AG20443 (cell line): ENCODE measurements at regions not wholly inside any gene's neighbourhood (a gene's known extent, or its start where the extent isn't known, plus 50 kb on each side); places are given as distances from the start of the nearest gene placed in this dataset.
"Not testable (repeated sequence)": the region's sequence is repeated elsewhere in the genome, so short reads cannot be mapped to it uniquely, and the experiment has no call there.

Experiments used
- DNase-seq: peaks from one replicate; pipeline ENCODE4 v3.0.0; 2012; ENCODE audit warnings: low spot score, mixed read lengths

GRCh38 chr10:84571146-84571545 lies 242.8 kb downstream of the CCSER2 start:
- DNase-seq: no peak

- no peak for DNase-seq
Measured at GRCh38 chr10:84574102-84574501, 245.7 kb downstream of the CCSER2 start.

GRCh38 chr10:84581976-84582375 lies 253.6 kb downstream of the CCSER2 start:
- DNase-seq: no peak

- DNase-seq: no peak
Measured at GRCh38 chr10:84583501-84583900, 255.1 kb downstream of the CCSER2 start.

GRCh38 chr10:84587789-84588188 lies 259.4 kb downstream of the CCSER2 start:
- DNase-seq: no peak

- DNase-seq: no peak
Measured at GRCh38 chr10:84588426-84588825, 260.0 kb downstream of the CCSER2 start.

- no peak for DNase-seq
Measured at GRCh38 chr10:84588971-84589370, 260.6 kb downstream of the CCSER2 start.

GRCh38 chr10:84589526-84590205 lies 261.3 kb downstream of the CCSER2 start:
- no peak for DNase-seq

- DNase-seq: no peak
Measured at GRCh38 chr10:84590327-84591193, 262.2 kb downstream of the CCSER2 start.

GRCh38 chr10:84593506-84593905 lies 265.1 kb downstream of the CCSER2 start:
- no peak for DNase-seq

- DNase-seq: no peak
Measured at GRCh38 chr10:84596585-84596984, 268.2 kb downstream of the CCSER2 start.

GRCh38 chr10:84599254-84599653 lies 270.9 kb downstream of the CCSER2 start:
- DNase-seq: no peak

GRCh38 chr10:84600947-84601346 lies 272.6 kb downstream of the CCSER2 start:
- DNase-seq: peak; percentile 4

- DNase-seq: not testable (repeated sequence)
Measured at GRCh38 chr10:84602543-84602942, 274.2 kb downstream of the CCSER2 start.

- no peak for DNase-seq
Measured at GRCh38 chr10:84603971-84604370, 275.6 kb downstream of the CCSER2 start.

GRCh38 chr10:84605802-84606201 lies 277.4 kb downstream of the CCSER2 start:
- no peak for DNase-seq

- DNase-seq: no peak
Measured at GRCh38 chr10:84606428-84606827, 278.0 kb downstream of the CCSER2 start.

GRCh38 chr10:84607044-84607443 lies 278.7 kb downstream of the CCSER2 start:
- DNase-seq: no peak

- DNase-seq: no peak
Measured at GRCh38 chr10:84607523-84607922, 279.1 kb downstream of the CCSER2 start.

- DNase-seq: no peak
Measured at GRCh38 chr10:84608126-84608525, 279.7 kb downstream of the CCSER2 start.

- peak; percentile 56 for DNase-seq
Measured at GRCh38 chr10:84613336-84614021, 285.1 kb downstream of the CCSER2 start.

GRCh38 chr10:84626397-84627087 lies 298.2 kb downstream of the CCSER2 start:
- no peak for DNase-seq
